WERI-Rb-1 (cell line): ENCODE measurements at regions not wholly inside any gene's neighbourhood (a gene's known extent, or its start where the extent isn't known, plus 50 kb on each side); places are given as distances from the start of the nearest gene placed in this dataset.

ENCODE experiments used
- DNase-seq: peaks from one replicate; pipeline ENCODE4 v3.0.0-alpha.2; 2020
- H3K27ac ChIP-seq: fragments of 250-450 bp; sonication (Bioruptor Pico); 2 replicates; pipeline ENCODE4 v1.5.1; 2020; ENCODE audit warnings: mild to moderate bottlenecking, moderate library complexity
- H3K27me3 ChIP-seq: fragments of 250-450 bp; sonication (Bioruptor Pico); 2 replicates; pipeline ENCODE4 v1.5.1; 2021; ENCODE audit warnings: mild to moderate bottlenecking, low read depth, moderate library complexity; ENCODE audit not compliant: insufficient read depth, severe bottlenecking
- H3K36me3 ChIP-seq: fragments of 250-450 bp; sonication (Bioruptor Pico); 2 replicates; pipeline ENCODE4 v1.5.1; 2020; ENCODE audit warnings: mild to moderate bottlenecking, moderate library complexity
- H3K4me3 ChIP-seq: 2 replicates; pipeline ENCODE4 v1.5.1; 2011; ENCODE audit warnings: low read depth, mild to moderate bottlenecking, control low read depth, low read length
- H3K9me3 ChIP-seq: fragments of 250-450 bp; sonication (Bioruptor Pico); 2 replicates; pipeline ENCODE4 v1.5.1; 2021; ENCODE audit warnings: mild to moderate bottlenecking, moderate library complexity; ENCODE audit not compliant: severe bottlenecking
- CTCF ChIP-seq: IDR thresholded peaks from 2 replicates; pipeline ENCODE4 v1.5.1; 2011; ENCODE audit warnings: low read depth, mild to moderate bottlenecking, control low read depth, inconsistent platforms, low read length

GRCh38 chr22:48605856-48606481, 1221.7 kb downstream of the BRD1 start:
- TF ChIP-seq CTCF = no peak
- DNase-seq = no peak
- Histone ChIP-seq H3K4me3 (no peak overlapping the region), H3K27me3 (no peaks in the 10 kb centered on the region), H3K9me3 (no peaks in the 10 kb centered on the region), H3K36me3 (no peaks in the 10 kb centered on the region), H3K27ac (no peak overlapping the region)

- Histone ChIP-seq H3K27me3 (no peaks in the 10 kb centered on the region), H3K4me3 (no peak overlapping the region), H3K27ac (no peak overlapping the region), H3K9me3 (no peaks in the 10 kb centered on the region), H3K36me3 (no peaks in the 10 kb centered on the region)
- no peak for TF ChIP-seq CTCF
- no peak for DNase-seq
Observed at GRCh38 chr22:48605125-48605524, 1222.5 kb downstream of the BRD1 start.

- TF ChIP-seq CTCF = no peak
- DNase-seq = no peak
- Histone ChIP-seq H3K27ac (no peak overlapping the region), H3K9me3 (no peaks in the 10 kb centered on the region), H3K27me3 (no peaks in the 10 kb centered on the region), H3K36me3 (no peaks in the 10 kb centered on the region), H3K4me3 (no peak overlapping the region)
Observed at GRCh38 chr22:48603621-48604320, 1223.9 kb downstream of the BRD1 start.

GRCh38 chr22:48602805-48603518, 1224.7 kb downstream of the BRD1 start:
- H3K9me3 ChIP-seq = no peaks in the 10 kb centered on the region
- no peak overlapping the region for H3K4me3 ChIP-seq
- no peaks in the 10 kb centered on the region for H3K36me3 ChIP-seq
- no peak for TF ChIP-seq CTCF
- H3K27ac ChIP-seq = no peak overlapping the region
- DNase-seq = no peak
- H3K27me3 ChIP-seq = no peaks in the 10 kb centered on the region

GRCh38 chr22:48600681-48601080, 1227.0 kb downstream of the BRD1 start:
- Histone ChIP-seq H3K27me3 (no peaks in the 10 kb centered on the region), H3K27ac (no peak overlapping the region), H3K9me3 (no peaks in the 10 kb centered on the region), H3K4me3 (no peak overlapping the region), H3K36me3 (no peaks in the 10 kb centered on the region)
- DNase-seq = no peak
- no peak for TF ChIP-seq CTCF
